Stimulated activated CD4-positive, alpha-beta T cell treated with anti-CD3 and anti-CD28 coated beads, Interleukin-2, amount 100 ng/mL, for 24 hours (primary cell): ENCODE measurements at regions not wholly inside any gene's neighbourhood (a gene's known extent, or its start where the extent isn't known, plus 50 kb on each side); places are given as distances from the start of the nearest gene placed in this dataset.
"Not testable (repeated sequence)": the region's sequence is repeated elsewhere in the genome, so short reads cannot be mapped to it uniquely, and the experiment has no call there.

Experiments
- DNase-seq, 2 donors: peaks; one replicate each; pipeline ENCODE4 v3.0.0-alpha.2; 2020

DNA sequence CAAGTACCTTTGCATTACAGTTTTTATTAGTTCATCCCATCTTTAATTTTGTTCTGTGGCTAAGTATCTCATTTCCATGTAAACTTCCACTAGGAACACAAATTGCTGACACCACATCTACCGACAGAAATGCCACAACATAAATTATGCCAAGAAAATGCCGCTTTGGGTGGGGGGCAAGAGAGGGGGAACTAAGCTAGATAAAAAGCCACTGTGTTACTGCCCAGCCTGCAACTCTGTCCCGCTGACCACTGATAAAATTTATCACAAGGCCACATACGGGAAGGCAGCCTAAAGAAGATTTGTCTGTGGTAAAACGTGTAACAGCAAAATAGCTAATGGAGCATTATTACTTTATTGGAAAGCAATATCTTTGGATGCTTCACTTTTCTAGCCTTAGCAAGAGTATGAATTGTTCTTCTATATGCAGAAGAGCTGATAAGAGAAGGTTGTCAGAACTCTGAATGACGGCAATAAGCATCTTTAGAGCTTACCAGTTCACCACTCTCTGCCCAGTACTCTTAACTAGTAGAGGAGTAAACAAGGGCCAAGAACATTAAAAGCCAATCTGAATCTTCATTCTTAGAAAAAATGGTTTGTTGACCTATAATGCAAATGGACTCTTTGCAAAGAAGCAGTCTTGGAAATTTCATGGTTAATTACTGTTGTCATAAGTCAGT lies 172.2 kb upstream of the MEF2C start:
- DNase-seq = no peak

DNA sequence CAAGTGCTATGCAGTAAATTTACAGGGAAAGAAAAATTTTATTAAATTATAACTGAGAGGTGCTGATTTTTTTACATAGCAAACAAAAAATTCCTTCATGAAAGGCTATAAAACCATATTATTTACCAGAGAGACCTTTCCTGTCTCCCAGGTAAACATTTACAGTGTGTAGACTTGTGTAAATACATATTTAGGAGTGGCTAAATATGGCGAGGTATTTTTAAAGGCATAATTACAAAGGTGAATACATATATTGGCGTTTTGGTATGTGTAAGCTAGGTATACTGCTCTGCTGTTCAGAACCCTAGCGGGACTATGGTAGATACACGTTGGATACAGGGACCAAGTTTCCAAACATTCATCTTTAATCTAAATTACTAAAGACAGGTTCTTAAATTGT lies 170.6 kb upstream of the MEF2C start:
- no peak for DNase-seq

DNA sequence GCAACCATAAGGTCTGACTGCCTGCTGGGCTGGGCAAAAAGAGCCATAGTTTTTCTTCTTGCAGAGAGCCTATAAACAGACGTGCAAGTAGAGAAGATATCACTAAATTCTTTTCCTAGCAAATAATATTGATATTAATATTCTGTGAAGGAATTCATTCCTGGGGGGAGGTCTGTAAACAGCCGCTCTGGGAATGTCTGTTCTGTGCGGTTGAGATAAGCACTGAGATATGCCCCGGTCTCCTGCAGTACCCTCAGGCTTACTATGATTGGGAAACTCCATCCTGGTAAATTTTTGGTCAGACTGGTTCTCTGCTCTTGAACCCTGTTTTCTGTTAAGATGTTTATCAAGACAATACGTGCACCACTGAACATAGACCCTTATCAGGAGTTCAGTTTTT lies 167.1 kb upstream of the MEF2C start:
- DNase-seq = not testable (repeated sequence)

DNA sequence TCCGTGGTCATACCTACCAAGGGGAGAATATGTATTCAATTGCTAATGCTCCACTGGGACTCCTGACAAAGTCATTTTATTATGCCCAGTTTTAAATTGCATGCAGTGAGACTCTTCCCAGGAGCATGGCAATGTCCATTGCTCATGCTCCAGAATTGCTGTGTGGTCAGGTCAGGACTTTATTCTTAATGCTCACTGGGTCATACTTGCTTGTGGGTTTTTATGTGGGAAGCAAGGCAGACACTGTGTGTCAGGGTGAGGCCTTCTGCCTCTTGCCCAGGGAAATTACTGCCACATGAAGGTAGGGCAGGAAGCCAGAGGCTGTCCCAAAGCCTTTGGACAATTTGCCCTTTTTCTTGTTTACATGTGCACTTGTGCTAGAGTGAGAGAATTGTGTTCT lies 164.6 kb upstream of the MEF2C start:
- no peak for DNase-seq

DNA sequence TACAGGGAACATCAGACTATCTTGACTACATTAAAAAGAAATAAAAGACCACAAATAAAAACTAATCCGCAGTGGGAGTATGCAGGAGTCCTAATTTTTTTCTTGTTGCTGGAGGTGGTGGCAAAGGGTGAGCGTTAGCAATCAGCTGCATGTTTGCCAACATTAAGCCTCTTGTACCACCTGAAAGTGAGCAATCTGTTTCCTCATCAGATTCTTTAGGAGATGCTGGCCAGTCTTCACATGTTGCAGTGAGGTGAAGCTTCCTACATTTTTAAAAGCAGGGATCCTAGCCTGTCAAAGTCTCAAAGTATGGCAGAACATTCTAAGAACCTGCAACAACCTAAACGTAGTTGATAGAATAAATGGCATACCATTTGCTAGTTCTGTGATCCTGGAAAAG lies 162.2 kb upstream of the MEF2C start:
- no peak for DNase-seq

DNA sequence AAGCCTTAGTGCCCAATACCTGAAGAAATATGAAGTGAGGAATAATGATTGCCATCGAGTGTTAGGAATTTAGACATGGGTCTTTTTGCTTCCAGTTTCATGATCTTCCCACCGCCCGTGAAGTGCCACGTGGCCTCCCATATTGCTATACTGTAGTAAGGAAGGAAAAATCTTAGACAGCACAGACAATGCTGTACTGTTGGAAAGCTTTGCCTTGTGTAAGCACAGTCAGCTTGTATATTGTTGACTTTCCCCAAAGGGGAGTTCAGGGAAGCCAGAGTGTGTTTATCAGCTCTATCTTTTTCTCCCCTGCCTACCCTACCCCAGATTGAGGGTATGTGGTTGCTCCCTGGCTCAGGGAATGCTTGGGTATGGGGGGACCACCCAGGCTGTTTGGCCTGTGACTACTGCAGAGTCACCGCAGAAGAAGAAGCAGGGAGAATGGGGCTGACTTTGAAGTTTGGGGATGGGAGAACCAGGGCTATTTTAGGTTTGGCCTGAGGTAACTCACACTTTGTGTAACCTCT lies 161.8 kb upstream of the MEF2C start:
- no peak for DNase-seq

DNA sequence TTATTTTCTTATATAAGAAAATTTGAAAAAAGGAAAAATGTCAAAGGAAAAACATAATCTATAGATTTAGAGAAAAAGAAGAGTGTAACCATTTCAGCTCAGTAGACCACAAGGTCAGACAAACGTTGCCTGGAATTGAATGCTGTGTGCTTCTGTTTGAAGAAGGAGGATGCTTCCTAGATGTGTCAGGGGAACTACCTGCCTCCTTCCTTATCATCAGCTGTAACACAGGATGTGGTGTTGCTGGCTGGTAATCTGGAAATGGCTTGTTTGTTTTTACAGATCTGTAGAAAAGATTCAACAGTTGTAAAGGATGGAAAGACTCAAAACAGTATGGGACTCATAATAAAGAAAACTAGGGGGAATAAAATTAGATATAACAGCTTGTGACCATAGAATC lies 160.7 kb upstream of the MEF2C start:
- DNase-seq = no peak

DNA sequence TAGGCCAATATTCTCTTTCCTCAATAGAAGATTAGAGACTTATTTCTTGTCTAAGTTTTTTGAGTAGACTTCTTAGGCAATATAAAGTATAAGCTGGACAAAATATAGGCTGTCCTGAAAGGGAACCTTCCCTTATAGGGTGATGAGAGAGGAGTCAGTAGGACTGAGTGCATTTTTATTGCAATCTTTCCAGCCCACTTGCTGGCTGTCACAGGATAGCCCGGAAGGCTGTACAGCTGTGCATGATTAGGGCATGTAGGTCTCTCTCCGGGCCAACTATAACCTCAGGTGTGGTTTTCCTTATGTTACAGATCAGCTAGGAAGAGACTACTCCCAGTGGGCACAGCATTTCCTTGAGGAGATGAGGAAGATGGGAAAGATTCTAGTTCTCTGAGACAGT lies 159.8 kb upstream of the MEF2C start:
- no peak for DNase-seq

DNA sequence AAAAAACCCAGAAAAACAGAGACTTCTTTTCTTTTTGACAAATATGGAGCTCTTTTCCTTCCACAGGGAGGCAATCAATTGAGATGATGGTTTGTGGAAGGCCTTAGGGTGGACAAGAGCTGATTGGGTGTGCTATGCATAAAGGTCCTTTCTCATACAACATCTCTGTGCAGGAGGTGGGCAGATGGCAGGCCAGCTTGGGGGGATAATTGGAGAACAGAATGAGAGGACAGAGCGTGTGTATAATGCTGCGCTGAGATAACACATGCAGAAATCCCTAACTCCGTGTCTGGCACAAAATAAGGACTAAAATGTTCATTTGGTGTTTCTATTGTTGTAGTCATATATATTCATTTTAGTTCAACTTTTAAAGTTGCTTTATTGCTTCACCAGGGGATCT lies 159.0 kb upstream of the MEF2C start:
- DNase-seq = no peak

DNA sequence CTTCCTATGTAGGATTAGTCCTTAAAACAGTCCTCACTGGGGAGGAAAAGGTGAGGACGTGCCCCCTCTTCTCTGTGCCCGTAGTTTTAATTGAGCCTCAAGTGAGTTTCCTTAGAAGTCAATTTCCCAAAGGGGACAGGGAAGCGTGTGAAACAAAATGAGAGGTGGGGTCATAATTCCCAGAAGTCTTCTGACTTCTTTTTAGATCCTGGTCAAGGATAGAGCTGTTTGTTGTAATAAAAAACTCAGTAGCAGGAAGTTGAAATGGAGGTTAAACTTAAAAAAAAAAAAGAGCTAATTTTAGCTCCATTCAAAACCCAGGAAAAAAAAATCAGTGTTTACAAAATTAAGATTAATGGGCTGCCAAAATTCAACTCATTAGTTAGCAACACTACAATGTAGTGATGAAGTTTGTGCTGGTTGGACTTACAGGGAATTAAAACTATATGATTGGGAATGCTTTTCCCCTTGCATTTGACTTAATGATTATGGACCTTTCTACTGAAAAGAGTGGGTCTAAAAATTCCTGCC lies 158.3 kb upstream of the MEF2C start:
- DNase-seq = no peak

DNA sequence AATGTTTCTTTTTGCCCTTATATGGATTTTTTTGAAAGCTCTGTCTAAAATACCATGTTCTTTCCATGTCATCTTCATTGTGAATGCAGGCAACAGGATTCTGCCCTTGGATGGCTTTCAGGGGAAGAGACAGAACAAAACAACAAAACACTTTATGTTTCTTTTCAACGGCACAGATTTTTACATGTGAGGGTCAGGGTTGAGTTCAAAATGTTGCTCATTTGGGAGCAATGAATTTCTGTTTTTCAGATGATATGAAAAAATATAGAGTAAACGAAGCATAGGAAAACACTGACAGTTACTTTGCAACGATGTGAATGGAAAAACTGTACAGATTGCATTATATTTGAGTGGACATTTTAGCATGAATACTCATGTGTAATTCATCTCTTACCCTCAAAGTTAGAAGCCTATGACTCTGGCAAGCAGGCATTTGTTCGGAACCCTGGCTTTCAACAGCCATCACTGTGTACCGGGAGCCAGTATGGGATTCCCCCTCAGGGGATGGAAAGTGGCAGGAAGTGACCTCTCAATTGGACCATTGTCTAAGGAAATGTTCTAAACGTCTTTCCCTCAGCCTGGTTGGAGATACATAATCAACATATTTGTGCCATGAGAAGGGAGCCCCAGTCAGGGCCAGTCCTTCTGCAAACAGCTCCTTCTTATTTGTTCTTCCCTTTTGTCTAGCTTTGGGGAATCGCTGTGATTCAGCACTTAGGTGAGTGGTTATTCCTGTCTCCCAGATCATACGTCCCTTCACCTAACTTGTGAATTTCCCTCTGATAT lies 153.9 kb upstream of the MEF2C start:
- DNase-seq = no peak

DNA sequence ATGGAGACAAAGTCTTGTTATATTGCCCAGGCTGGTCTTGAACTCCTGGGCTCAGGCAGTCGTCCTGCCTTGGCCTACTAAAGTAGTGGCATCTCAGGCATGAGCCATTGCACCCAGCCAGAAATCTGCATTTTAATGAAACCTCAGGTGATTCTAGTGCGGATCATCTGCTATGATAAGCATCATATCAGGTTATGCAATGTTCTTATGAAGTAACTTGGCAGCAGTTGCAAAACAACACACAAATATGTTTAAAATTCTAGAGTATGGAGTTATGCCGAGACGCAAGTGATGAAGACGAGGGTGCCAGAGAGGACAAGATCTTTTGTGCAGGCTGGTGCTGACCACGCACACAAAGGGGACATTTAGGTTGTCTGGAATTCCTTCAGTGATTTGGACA lies 153.2 kb upstream of the MEF2C start:
- no peak for DNase-seq

DNA sequence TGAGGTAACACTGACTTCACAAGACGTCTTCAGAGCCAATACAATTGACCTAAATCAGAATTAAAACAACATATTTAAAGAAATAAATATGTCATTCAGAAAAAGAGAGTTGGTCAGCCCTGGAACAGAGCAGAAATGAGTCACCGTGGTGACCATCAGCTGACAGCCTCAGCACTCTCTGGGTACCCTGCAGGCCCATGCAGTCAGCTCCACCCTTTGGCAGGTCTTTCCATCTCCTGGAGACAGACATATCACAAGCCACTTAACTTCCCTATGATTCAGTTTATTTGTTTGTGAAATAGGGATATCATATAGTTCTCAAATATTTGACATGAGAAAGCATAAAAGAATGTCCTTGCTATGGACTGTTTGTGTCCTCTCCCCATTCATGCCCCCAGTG lies 151.6 kb upstream of the MEF2C start:
- DNase-seq = no peak

DNA sequence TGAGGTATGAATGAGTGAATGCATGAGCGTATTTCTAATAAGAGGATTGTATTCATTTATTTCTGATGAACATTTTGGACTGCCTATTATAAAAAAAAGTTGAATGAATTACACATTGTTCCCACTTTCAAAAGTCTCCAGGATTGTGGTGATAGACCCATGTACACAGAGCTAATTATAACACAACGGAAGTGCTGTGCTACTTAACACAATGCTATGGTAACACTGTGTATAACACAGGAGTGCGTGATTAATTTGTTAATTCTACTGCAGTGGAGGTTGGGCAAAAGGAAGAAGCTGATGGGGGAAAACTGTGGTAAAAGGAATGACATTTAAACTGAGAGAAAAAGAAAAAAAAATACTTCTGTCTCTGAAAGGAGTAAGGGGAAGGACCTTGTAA lies 147.8 kb upstream of the MEF2C start:
- DNase-seq = no peak

DNA sequence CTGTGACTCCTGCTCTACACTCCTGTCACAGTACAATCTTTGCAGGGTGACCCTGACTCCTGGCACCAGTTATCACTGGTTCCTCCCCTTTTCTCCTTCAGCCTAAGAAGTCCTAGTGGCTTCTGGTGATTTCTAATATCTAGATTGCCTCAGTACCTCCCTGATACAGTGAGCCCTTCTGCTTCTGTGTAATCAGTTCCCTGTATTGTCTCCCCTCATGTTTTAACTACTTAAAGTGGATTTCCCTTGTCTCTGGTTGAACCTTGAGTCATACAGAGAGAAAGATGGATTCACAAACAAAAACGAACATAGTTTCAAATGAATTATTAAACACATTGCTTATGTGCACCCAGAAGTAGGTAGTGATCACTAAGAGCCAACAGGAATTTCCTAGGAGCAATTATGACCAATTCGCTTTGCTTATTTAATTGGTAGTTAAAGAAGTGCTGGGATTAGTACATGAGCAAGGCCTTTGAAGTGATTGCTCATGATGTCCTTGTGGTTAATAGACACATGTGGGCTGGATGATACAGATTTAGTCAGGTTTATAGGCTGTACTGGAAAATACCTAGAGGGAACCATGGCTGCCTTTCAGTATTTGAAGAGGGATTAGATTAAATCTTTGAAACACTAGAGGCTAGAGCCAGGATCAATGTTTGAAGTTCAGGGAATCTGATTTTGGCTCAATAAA lies 145.8 kb upstream of the MEF2C start:
- DNase-seq = no peak

DNA sequence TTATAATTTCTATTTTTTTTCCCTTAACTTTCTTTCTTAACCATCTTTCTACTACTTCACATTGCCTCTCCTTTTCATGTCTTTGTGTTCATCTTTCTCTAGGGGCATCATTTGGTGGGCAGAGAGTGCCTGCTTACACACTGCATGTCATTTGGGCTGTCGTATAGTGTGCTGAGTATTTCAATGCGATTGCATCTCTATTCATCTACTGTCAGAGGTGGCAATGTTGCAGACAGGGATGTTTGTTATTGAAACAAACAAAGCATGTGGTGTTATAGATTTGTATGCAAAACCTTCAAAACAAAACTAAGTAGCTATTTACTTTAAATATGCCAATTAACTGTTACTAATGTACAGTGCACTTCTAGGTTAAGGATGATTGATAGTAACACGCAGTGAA lies 141.1 kb upstream of the MEF2C start:
- no peak for DNase-seq

DNA sequence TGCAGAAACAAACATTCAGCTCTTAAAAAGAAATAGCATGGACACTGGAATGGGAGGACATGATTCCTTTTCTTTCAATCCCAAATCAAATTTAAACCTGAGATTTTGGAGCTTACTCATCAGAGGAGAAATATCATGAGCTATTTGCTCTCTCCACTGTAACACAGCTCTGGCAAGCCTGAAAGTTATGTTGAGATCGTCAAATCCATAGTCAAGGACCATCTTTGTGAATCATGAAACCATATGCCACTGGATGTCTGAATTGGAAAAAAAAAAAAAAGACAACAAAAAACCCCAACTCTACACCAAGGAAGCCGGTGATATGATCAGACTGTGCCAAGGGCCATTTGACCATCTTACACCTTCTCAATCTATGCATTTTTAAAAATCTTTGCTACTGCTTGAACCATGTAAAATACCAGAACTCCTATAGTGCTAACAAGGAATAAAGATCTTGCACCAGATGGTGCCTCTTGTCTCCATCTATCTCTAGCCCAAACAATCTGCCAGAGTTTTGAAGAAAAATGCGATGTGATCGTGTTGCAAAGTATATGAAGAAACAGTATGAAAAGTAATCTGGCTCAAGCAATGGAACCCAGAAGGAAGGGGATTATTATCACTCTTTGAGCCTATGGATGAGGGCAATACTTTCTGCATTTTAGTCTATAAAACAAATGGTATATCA lies 138.1 kb upstream of the MEF2C start:
- DNase-seq = no peak

DNA sequence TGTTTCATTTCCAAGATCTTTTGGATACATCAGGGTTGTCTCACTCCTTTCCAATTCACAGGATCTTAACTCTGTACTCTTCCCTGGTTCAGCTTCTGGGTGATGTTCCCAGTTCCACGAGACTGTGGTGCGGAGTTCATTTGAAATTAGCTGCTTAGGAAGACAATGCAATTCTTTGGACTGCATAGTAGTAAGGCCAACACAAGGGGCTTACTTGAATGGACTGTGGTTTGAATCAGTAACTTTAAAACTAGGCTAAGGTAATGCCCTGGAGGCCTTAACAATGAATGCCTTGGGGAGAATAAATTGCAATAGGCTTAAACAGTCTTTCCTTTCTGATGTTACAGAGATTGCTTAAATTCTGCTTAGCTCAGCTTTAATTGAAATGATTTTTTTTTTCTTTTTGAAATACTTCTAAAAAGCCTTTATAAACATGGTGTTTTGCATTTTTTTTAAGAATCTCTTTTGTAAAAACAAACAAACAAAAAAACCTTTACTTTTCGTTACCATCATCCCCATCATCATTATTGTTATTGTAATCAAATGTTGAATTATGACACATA lies 133.8 kb upstream of the MEF2C start:
- DNase-seq = no peak

DNA sequence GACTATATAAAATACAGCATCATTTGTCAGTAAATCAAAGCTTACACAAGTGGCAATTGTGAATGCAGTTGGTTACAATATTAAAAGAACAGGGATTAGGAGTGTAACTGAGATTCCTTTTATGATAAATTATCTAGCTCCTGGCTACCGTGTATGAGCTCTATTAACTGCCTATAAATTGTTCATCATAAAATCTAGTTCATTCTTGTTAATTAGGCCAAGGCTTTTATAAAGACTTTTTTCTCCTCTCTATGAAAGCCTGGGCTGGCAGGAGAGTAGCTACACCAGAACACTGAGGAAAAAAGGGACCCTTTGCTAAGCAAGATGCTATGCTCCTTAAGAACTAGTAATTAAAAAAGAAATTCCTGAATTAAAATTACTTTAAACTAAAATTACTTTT lies 132.4 kb upstream of the MEF2C start:
- no peak for DNase-seq

DNA sequence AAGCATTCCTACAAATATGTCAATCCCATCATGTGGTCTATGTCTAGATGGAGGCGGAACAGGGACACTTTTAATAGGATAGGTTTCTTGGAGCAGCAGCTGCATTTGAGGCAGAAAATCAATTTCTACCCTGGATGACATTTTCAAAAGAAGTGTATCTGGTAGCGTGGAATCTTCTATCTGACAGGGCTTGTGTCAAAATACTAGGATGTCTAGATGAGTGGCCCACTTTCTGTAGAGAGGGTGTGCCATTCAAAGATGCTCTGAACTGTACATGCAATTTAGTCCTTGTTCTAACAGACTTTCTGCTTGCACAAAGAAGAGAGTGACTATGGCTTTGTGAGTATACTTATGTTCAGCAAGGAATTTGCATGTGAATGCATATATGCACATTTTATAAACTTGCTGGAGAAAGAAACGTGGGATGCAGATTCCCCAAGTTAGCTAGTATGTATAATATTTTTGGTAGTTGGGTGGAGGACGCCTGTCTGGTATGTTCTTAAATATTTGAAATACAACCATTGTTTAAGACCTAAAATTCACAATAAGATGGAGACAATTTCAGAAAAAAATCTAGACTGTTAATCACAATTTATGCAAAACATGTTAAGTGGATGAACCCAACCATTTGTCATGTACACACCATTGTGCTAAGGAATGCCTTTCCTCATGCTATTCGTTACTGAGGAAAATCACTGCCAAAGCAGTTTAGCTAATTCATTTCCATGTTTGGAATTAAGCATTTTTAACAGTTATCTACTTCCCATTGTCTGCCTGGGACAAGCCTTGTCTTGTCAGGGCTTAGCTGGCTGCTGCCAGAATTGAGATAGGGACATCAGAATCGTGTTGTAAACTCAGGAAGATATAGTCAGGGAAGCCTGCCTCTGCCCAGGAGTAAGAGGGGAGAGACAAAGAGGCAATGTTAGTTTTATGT lies 129.1 kb upstream of the MEF2C start:
- DNase-seq = no peak

DNA sequence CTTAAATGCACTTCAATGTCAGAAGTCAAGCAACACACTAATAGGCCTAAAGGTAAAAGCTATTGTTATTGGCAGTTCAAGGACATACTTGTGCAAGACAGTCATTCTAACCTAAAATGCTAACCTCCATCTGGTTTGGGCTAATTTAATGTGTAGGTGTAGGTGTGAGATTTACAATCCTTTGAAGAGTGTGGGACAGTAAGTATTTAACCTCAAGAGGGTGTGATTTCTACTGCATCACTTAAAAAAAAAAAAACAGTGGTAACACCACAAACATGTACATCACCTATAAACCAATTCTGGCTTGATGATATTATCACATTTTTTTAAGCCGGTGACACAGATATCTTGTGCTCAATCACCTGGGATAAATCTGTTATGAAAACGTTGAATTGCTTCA lies 127.5 kb upstream of the MEF2C start:
- no peak for DNase-seq

DNA sequence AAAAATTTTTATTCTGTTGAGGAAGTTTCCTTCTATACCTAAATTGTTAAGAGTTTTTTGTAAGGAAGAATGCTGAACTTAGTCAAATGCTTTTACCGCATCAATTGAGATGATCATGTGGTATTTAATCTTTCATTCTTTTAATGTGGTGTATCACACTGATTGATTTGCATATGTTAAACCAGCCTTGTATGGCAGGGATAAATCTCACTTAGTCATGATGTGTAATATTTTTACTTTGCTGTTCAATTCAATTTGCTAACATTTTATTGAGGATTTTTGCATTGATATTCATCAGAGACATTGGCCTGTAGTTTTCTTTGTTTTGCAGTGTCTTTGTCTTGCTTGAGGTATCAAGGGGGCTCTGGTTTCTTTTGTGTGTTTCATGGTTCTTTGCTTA lies 125.3 kb upstream of the MEF2C start:
- no peak for DNase-seq
